Activated CD8-positive, alpha-beta memory T cell treated with anti-CD3 and anti-CD28 coated beads for 24 hours (primary cell): ENCODE measurements at regions not wholly inside any gene's neighbourhood (a gene's known extent, or its start where the extent isn't known, plus 50 kb on each side); places are given as distances from the start of the nearest gene placed in this dataset.

Experiments
- DNase-seq: peaks from one replicate; pipeline ENCODE4 v3.0.0-alpha.2; 2020

- DNase-seq, result no peak
These were observed 325.5 kb downstream of the TMEM121 start for GRCh38 chr14:105851716-105852377.

- no peak for DNase-seq
These were observed 326.1 kb downstream of the TMEM121 start for GRCh38 chr14:105852378-105853088.

GRCh38 chr14:105853089-105853906, 326.9 kb downstream of the TMEM121 start:
- no peak for DNase-seq

- DNase-seq, result peak; percentile 47
These were observed 327.7 kb downstream of the TMEM121 start for GRCh38 chr14:105853907-105854599.

GRCh38 chr14:105854600-105855245, 328.3 kb downstream of the TMEM121 start:
- DNase-seq, result no peak

- DNase-seq, result no peak
These were observed 329.0 kb downstream of the TMEM121 start for GRCh38 chr14:105855246-105855892.

- DNase-seq, result no peak
These were observed 329.7 kb downstream of the TMEM121 start for GRCh38 chr14:105855893-105856675.

- peak; percentile 56 for DNase-seq
These were observed 330.4 kb downstream of the TMEM121 start for GRCh38 chr14:105856676-105857219.

GRCh38 chr14:105857220-105857825, 330.9 kb downstream of the TMEM121 start:
- DNase-seq, result peak; percentile 57

- DNase-seq, result peak; percentile 60
These were observed 331.7 kb downstream of the TMEM121 start for GRCh38 chr14:105857826-105858675.

- DNase-seq, result peak; percentile 63
These were observed 332.3 kb downstream of the TMEM121 start for GRCh38 chr14:105858676-105859025.

- peak; percentile 59 for DNase-seq
These were observed 332.8 kb downstream of the TMEM121 start for GRCh38 chr14:105859073-105859716.

- peak; percentile 66 for DNase-seq
These were observed 333.6 kb downstream of the TMEM121 start for GRCh38 chr14:105859717-105860614.

GRCh38 chr14:105860615-105861580, 334.5 kb downstream of the TMEM121 start:
- peak; percentile 65 for DNase-seq

- DNase-seq, result peak; percentile 75
These were observed 335.6 kb downstream of the TMEM121 start for GRCh38 chr14:105861985-105862465.

GRCh38 chr14:105862581-105863239, 336.3 kb downstream of the TMEM121 start:
- peak; percentile 69 for DNase-seq
